Neural cell (in vitro differentiated cells): ENCODE measurements at regions not wholly inside any gene's neighbourhood (a gene's known extent, or its start where the extent isn't known, plus 50 kb on each side); places are given as distances from the start of the nearest gene placed in this dataset.

Experiments
- H2AFZ ChIP-seq: fragments of 200-600, 300-800 bp; sonication (generic), shearing (Covaris generic); 2 replicates; pipeline ENCODE4 v1.6.0; 2014; ENCODE audit warnings: low read depth, mild to moderate bottlenecking, antibody characterized with exemption, low read length, moderate library complexity
- H3F3A ChIP-seq: fragments of 200-600 bp; shearing (Covaris generic); 2 replicates; pipeline ENCODE4 v1.6.1; 2016; ENCODE audit warnings: mild to moderate bottlenecking, moderate library complexity, mixed read lengths, antibody characterized with exemption, low read length; ENCODE audit not compliant: insufficient read depth, poor library complexity, severe bottlenecking
- H3K27ac ChIP-seq: fragments of 200-600, 300-800 bp; sonication (generic), shearing (Covaris generic); 2 replicates; pipeline ENCODE4 v1.5.1; 2014; ENCODE audit warnings: mild to moderate bottlenecking, low read length, moderate library complexity
- H3K27me3 ChIP-seq: fragments of 300-800, 200-600 bp; sonication (generic), shearing (Covaris generic); 2 replicates; pipeline ENCODE4 v1.6.0; 2014; ENCODE audit warnings: mild to moderate bottlenecking, low read depth, low read length, moderate library complexity; ENCODE audit not compliant: insufficient read depth
- H3K36me3 ChIP-seq: fragments of 300-800, 200-600 bp; sonication (generic), shearing (Covaris generic); 2 replicates; pipeline ENCODE4 v1.5.1; 2014; ENCODE audit warnings: mild to moderate bottlenecking, antibody characterized with exemption, low read length, moderate library complexity; ENCODE audit not compliant: insufficient read depth
- H3K4me2 ChIP-seq: fragments of 300-800, 200-600 bp; sonication (generic), shearing (Covaris generic); 2 replicates; pipeline ENCODE4 v1.6.0; 2014; ENCODE audit warnings: mild to moderate bottlenecking, low read length
- H3K4me3 ChIP-seq: fragments of 300-800, 200-600 bp; sonication (generic), shearing (Covaris generic); 2 replicates; pipeline ENCODE4 v1.5.1; 2014; ENCODE audit warnings: mild to moderate bottlenecking, low read length, moderate library complexity
- H3K79me2 ChIP-seq: fragments of 200-600 bp; shearing (Covaris generic); replicated peaks from 2 replicates; pipeline ENCODE4 v1.6.0; 2014; ENCODE audit warnings: mild to moderate bottlenecking, low read length, moderate library complexity; ENCODE audit not compliant: insufficient read depth
- H3K9ac ChIP-seq: fragments of 300-800, 200-600 bp; sonication (generic), shearing (Covaris generic); 2 replicates; pipeline ENCODE4 v1.6.1; 2016; ENCODE audit warnings: mild to moderate bottlenecking, low read length, mixed read lengths
- H3K9me2 ChIP-seq: fragments of 200-600 bp; shearing (Covaris generic); 2 replicates; pipeline ENCODE4 v1.6.1; 2016; ENCODE audit warnings: mild to moderate bottlenecking, low read length, mixed read lengths; ENCODE audit not compliant: insufficient read depth
- H3K9me3 ChIP-seq: fragments of 200-600, 300-800 bp; sonication (generic), shearing (Covaris generic); 2 replicates; pipeline ENCODE4 v1.6.1; 2016; ENCODE audit warnings: mild to moderate bottlenecking, mixed run types, low read length, moderate library complexity, mixed read lengths
- H4K20me1 ChIP-seq: fragments of 200-600 bp; shearing (Covaris generic); 2 replicates; pipeline ENCODE4 v1.6.1; 2016; ENCODE audit warnings: mild to moderate bottlenecking, mixed run types; ENCODE audit not compliant: insufficient read depth
- CTCF ChIP-seq: fragments of 450-650 bp; IDR thresholded peaks from 2 replicates; pipeline ENCODE4 v1.5.1; 2014; ENCODE audit warnings: antibody characterized with exemption, mild to moderate bottlenecking, moderate library complexity; ENCODE audit not compliant: poor library complexity, severe bottlenecking
- EP300 ChIP-seq: fragments of 450-650 bp; conservative IDR thresholded peaks from 2 replicates; pipeline ENCODE4 v1.6.1; 2014; ENCODE audit warnings: antibody characterized with exemption, mild to moderate bottlenecking, moderate library complexity; ENCODE audit not compliant: poor library complexity, severe bottlenecking
- EZH2 ChIP-seq: fragments of 200-600, 300-800 bp; shearing (Covaris generic), sonication (generic); IDR thresholded peaks from 2 replicates; pipeline ENCODE4 v1.6.1; 2014; ENCODE audit warnings: antibody characterized with exemption, low read length, borderline replicate concordance, mild to moderate bottlenecking; ENCODE audit not compliant: insufficient read depth, poor library complexity, severe bottlenecking
- MXI1 ChIP-seq: fragments of 450-650 bp; conservative IDR thresholded peaks from 2 replicates; pipeline ENCODE4 v1.6.1; 2014; ENCODE audit warnings: antibody characterized with exemption, mild to moderate bottlenecking; ENCODE audit not compliant: poor library complexity, severe bottlenecking
- POLR2AphosphoS5 ChIP-seq: IDR thresholded peaks from 2 replicates; pipeline ENCODE4 v1.6.1; 2012
- RAD21 ChIP-seq: fragments of 450-650 bp; conservative IDR thresholded peaks from 2 replicates; pipeline ENCODE4 v1.6.1; 2014; ENCODE audit warnings: antibody characterized with exemption, mild to moderate bottlenecking, moderate library complexity
- SMC3 ChIP-seq: fragments of 450-650 bp; conservative IDR thresholded peaks from 2 replicates; pipeline ENCODE4 v1.6.1; 2014; ENCODE audit warnings: antibody characterized with exemption, mild to moderate bottlenecking, moderate library complexity; ENCODE audit not compliant: poor library complexity
- TAF1 ChIP-seq: IDR thresholded peaks from 2 replicates; pipeline ENCODE4 v1.6.1; 2012; ENCODE audit warnings: low read depth
- TF ChIP-seq, protein P1 (sequence below): IDR thresholded peaks from 2 replicates; pipeline ENCODE4 v1.6.1; 2012; ENCODE audit warnings: borderline replicate concordance

DNA sequence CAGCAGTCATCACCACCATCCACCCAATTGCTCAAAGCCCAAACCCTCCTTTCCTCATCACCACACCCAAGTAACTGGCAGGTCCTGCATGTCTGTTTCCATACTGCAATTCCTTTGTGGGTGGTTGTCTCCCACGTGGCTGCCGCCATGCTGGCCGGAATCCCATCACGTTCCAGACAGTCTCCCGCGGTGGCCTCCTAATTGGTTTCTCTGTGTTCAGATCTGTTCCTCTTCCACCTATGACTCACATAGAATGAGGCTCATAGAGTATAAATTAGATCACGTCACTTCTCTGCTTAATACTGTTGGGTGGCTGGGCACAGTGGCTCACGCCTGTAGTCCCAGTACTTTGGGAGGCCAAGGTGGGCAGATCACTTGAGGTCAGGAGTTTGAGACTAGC is 813.0 kb downstream of the TYW1 start:
- no peak overlapping the region for H3K9ac ChIP-seq
- no peak overlapping the region for H3K27ac ChIP-seq
- H3K4me2 ChIP-seq, result no peak overlapping the region
- H3K27me3 ChIP-seq, result no peaks in the 10 kb centered on the region
- no peak overlapping the region for H2AFZ ChIP-seq
- no peaks in the 10 kb centered on the region for H3K9me2 ChIP-seq
- no peaks in the 10 kb centered on the region for H4K20me1 ChIP-seq
- H3K36me3 ChIP-seq, result no peaks in the 10 kb centered on the region
- H3K9me3 ChIP-seq, result no peaks in the 10 kb centered on the region
- no peak overlapping the region for H3K4me3 ChIP-seq
- H3F3A ChIP-seq, result no peaks in the 10 kb centered on the region
- TF ChIP-seq EZH2, result no peak
- no peak for TF ChIP-seq TAF1
- TF ChIP-seq SMC3, result no peak
- no peak for TF ChIP-seq RAD21
- no peak for TF ChIP-seq EP300
- TF ChIP-seq, protein P1, sequence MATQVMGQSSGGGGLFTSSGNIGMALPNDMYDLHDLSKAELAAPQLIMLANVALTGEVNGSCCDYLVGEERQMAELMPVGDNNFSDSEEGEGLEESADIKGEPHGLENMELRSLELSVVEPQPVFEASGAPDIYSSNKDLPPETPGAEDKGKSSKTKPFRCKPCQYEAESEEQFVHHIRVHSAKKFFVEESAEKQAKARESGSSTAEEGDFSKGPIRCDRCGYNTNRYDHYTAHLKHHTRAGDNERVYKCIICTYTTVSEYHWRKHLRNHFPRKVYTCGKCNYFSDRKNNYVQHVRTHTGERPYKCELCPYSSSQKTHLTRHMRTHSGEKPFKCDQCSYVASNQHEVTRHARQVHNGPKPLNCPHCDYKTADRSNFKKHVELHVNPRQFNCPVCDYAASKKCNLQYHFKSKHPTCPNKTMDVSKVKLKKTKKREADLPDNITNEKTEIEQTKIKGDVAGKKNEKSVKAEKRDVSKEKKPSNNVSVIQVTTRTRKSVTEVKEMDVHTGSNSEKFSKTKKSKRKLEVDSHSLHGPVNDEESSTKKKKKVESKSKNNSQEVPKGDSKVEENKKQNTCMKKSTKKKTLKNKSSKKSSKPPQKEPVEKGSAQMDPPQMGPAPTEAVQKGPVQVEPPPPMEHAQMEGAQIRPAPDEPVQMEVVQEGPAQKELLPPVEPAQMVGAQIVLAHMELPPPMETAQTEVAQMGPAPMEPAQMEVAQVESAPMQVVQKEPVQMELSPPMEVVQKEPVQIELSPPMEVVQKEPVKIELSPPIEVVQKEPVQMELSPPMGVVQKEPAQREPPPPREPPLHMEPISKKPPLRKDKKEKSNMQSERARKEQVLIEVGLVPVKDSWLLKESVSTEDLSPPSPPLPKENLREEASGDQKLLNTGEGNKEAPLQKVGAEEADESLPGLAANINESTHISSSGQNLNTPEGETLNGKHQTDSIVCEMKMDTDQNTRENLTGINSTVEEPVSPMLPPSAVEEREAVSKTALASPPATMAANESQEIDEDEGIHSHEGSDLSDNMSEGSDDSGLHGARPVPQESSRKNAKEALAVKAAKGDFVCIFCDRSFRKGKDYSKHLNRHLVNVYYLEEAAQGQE, result no peak
- H3K79me2 ChIP-seq, result no peaks in the 10 kb centered on the region

- no peaks in the 10 kb centered on the region for H3K9me3 ChIP-seq
- TF ChIP-seq EP300 (no peak), EZH2 (no peak), MXI1 (no peak), SMC3 (no peak), TAF1 (no peak), POLR2AphosphoS5 (no peak), CTCF (no peak), RAD21 (no peak)
- TF ChIP-seq, protein P1, result no peak
- H4K20me1 ChIP-seq, result no peaks in the 10 kb centered on the region
- H3F3A ChIP-seq, result no peaks in the 10 kb centered on the region
- no peaks in the 10 kb centered on the region for H3K36me3 ChIP-seq
- no peak overlapping the region for H3K9ac ChIP-seq
- no peaks in the 10 kb centered on the region for H3K27me3 ChIP-seq
- H3K27ac ChIP-seq, result no peak overlapping the region
- no peak overlapping the region for H3K4me2 ChIP-seq
- H3K9me2 ChIP-seq, result no peaks in the 10 kb centered on the region
- no peak overlapping the region for H3K4me3 ChIP-seq
- no peak overlapping the region for H2AFZ ChIP-seq
- H3K79me2 ChIP-seq, result no peaks in the 10 kb centered on the region
Measured at GRCh38 chr7:67813621-67814292, 817.1 kb downstream of the TYW1 start.
